GM19372 (cell line): ENCODE measurements at regions not wholly inside any gene's neighbourhood (a gene's known extent, or its start where the extent isn't known, plus 50 kb on each side); places are given as distances from the start of the nearest gene placed in this dataset.

Experiments used
- ATAC-seq: cut with Tn5 transposase; IDR thresholded peaks from one replicate; pipeline ENCODE4 v1.9.1; 2021; ENCODE audit warnings: mild to moderate bottlenecking, low read depth, moderate library complexity; ENCODE audit not compliant: unreplicated experiment

- ATAC-seq: no peak
Observed at GRCh38 chr17:13973960-13974651, 95.2 kb upstream of the COX10 start.

- ATAC-seq: no peak
Observed at GRCh38 chr17:13977837-13978236, 91.5 kb upstream of the COX10 start.

- ATAC-seq: no peak
Observed at GRCh38 chr17:13978478-13978877, 90.8 kb upstream of the COX10 start.

GRCh38 chr17:13981881-13982280 is 87.4 kb upstream of the COX10 start:
- ATAC-seq: no peak

GRCh38 chr17:13984956-13985355 is 84.3 kb upstream of the COX10 start:
- ATAC-seq: no peak

GRCh38 chr17:13986855-13987254 is 82.4 kb upstream of the COX10 start:
- ATAC-seq: no peak

- no peak for ATAC-seq
Observed at GRCh38 chr17:13989138-13989537, 80.2 kb upstream of the COX10 start.

- ATAC-seq: no peak
Observed at GRCh38 chr17:13993106-13993505, 76.2 kb upstream of the COX10 start.

GRCh38 chr17:13994050-13994449 is 75.3 kb upstream of the COX10 start:
- no peak for ATAC-seq

- no peak for ATAC-seq
Observed at GRCh38 chr17:13995856-13996271, 73.4 kb upstream of the COX10 start.

GRCh38 chr17:13996276-13996675 is 73.0 kb upstream of the COX10 start:
- no peak for ATAC-seq

GRCh38 chr17:13996748-13997147 is 72.6 kb upstream of the COX10 start:
- ATAC-seq: no peak

GRCh38 chr17:14004927-14005620 is 64.2 kb upstream of the COX10 start:
- ATAC-seq: no peak

GRCh38 chr17:14006249-14006942 is 62.9 kb upstream of the COX10 start:
- no peak for ATAC-seq

GRCh38 chr17:14007951-14008350 is 61.4 kb upstream of the COX10 start:
- no peak for ATAC-seq

- no peak for ATAC-seq
Observed at GRCh38 chr17:14011036-14011692, 58.1 kb upstream of the COX10 start.

- ATAC-seq: no peak
Observed at GRCh38 chr17:14011740-14012405, 57.4 kb upstream of the COX10 start.

- ATAC-seq: no peak
Observed at GRCh38 chr17:14014657-14015056, 54.6 kb upstream of the COX10 start.

- no peak for ATAC-seq
Observed at GRCh38 chr17:14015271-14015670, 54.0 kb upstream of the COX10 start.

GRCh38 chr17:14016858-14017257 is 52.4 kb upstream of the COX10 start:
- no peak for ATAC-seq
